ENCODE measurements at regions not wholly inside any gene's neighbourhood (a gene's known extent, or its start where the extent isn't known, plus 50 kb on each side); places are given as distances from the start of the nearest gene placed in this dataset.

- TF ChIP-seq, protein P1, sequence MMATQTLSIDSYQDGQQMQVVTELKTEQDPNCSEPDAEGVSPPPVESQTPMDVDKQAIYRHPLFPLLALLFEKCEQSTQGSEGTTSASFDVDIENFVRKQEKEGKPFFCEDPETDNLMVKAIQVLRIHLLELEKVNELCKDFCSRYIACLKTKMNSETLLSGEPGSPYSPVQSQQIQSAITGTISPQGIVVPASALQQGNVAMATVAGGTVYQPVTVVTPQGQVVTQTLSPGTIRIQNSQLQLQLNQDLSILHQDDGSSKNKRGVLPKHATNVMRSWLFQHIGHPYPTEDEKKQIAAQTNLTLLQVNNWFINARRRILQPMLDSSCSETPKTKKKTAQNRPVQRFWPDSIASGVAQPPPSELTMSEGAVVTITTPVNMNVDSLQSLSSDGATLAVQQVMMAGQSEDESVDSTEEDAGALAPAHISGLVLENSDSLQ (IDR thresholded peaks at IDR 0.05): no peak
- TF ChIP-seq ZNF592 (IDR thresholded peaks at IDR 0.05) (no peak), CBFB (IDR thresholded peaks at IDR 0.05; ENCODE audit: low read depth) (no peak), TBL1XR1 (IDR thresholded peaks at IDR 0.05; ENCODE audit: low read depth, low read length) (no peak), RFX5 (IDR thresholded peaks at IDR 0.05; ENCODE audit: low read depth, low read length) (no peak)
These were observed 458.0 kb downstream of the ZNF385D start (continued) for GRCh38 chr3:21292971-21293370.

DNA sequence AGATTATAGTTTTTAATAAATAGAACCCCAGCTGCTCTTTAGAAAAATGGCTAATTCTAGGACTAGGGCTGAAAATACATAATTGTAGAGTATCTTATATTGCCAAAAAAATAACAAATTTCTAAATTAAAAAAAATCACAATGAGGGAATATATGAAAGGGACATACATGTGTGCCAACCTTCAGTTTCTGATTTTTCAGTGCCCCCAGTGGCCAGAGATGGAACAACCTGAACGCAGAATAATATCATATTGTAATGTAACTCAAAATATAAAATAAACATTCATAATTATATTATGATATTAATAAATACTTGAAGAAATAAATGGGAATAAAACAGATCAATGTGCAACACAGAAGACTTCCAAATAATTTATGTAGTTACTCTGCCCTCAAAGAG is 460.5 kb downstream of the ZNF385D start:
- Histone ChIP-seq H3K27ac (ENCODE audit: control insufficient read depth, insufficient read depth) (no peak overlapping the region), H3K4me2 (ENCODE audit: control insufficient read depth, insufficient read depth) (no peak overlapping the region), H2AFZ (ENCODE audit: control insufficient read depth, low read depth, low read length) (no peak overlapping the region), H3K36me3 (ENCODE audit: control insufficient read depth in 2 of 2, insufficient read depth in 2 of 2, low read length in 1 of 2) (no peaks in the 10 kb centered on the region), H3K79me2 (ENCODE audit: control insufficient read depth, insufficient read depth, low read length) (no peaks in the 10 kb centered on the region), H4K20me1 (ENCODE audit: control insufficient read depth, insufficient read depth) (no peaks in the 10 kb centered on the region), H3K27me3 (replicated peaks in 1 of 2; ENCODE audit: control insufficient read depth in 2 of 2, insufficient read depth in 2 of 2, low read length in 1 of 2) (no peaks in the 10 kb centered on the region), H3K4me3 (no peak overlapping the region), H3K4me1 (ENCODE audit: control insufficient read depth, insufficient read depth, low read length) (no peaks in the 10 kb centered on the region), H3K9ac (ENCODE audit: control insufficient read depth, insufficient read depth, low read length) (no peak overlapping the region), H3K9me3 (replicated peaks; ENCODE audit: control insufficient read depth, insufficient read depth, low read length) (no peaks in the 10 kb centered on the region)
- 0% methylated on average over 1 of the region's 1 CpG for WGBS (ENCODE audit: insufficient coverage, insufficient replicate concordance, low lambda C conversion rate, missing lambda C conversion rate)
- ATAC-seq: peak; percentile 58; the same call in 1 of the 3 replicates
- no TSS peak for BruUV-seq (replicated peaks)
- intact Hi-C loops (cut with micrococcal nuclease; ENCODE audit: unreplicated experiment) (no loop called here), in situ Hi-C loops (cut with MboI) (no loop called here)
- SMC1A ChIA-PET (ENCODE audit: uncharacterized antibody, unreplicated experiment): interaction anchor here (0.7 to 1.4 kb wide), 9 partner anchors 9 to 193 kb away, joined by 3 to 5 read pairs (median 3); no protein-coding TSS in a partner anchor
- RAD21 ChIA-PET (ENCODE audit: unreplicated experiment): interaction anchor here (2.4 kb wide), 1 partner anchor 194 kb away, joined by 6 read pairs; no protein-coding TSS in a partner anchor
- no peak for DNase-seq (ENCODE audit: low read depth, low spot score)
- CTCF ChIA-PET: interaction anchor here (0.6 to 1.8 kb wide), 9 partner anchors 11 to 193 kb away, joined by 3 to 7 read pairs (median 3); no protein-coding TSS in a partner anchor
- FAIRE-seq: no peak
- TF ChIP-seq RAD21 (IDR thresholded peaks at IDR 0.05; ENCODE audit: insufficient read depth, low read depth, low read length) (peak; percentile 10; the same call in 1 of the 2 replicates), EED (IDR thresholded peaks at IDR 0.05; ENCODE audit: low read depth) (no peak)
- TF ChIP-seq, protein P2, sequence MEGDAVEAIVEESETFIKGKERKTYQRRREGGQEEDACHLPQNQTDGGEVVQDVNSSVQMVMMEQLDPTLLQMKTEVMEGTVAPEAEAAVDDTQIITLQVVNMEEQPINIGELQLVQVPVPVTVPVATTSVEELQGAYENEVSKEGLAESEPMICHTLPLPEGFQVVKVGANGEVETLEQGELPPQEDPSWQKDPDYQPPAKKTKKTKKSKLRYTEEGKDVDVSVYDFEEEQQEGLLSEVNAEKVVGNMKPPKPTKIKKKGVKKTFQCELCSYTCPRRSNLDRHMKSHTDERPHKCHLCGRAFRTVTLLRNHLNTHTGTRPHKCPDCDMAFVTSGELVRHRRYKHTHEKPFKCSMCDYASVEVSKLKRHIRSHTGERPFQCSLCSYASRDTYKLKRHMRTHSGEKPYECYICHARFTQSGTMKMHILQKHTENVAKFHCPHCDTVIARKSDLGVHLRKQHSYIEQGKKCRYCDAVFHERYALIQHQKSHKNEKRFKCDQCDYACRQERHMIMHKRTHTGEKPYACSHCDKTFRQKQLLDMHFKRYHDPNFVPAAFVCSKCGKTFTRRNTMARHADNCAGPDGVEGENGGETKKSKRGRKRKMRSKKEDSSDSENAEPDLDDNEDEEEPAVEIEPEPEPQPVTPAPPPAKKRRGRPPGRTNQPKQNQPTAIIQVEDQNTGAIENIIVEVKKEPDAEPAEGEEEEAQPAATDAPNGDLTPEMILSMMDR (IDR thresholded peaks at IDR 0.05 in 2 of 3, conservative IDR thresholded peaks at IDR 0.05 in 1 of 3; ENCODE audit: control insufficient read depth in 2 of 3, extremely low read depth in 1 of 3, insufficient read depth in 1 of 3, low read depth in 3 of 3, low read length in 3 of 3): peak; percentile 16 to 51 (median 37); a peak in 4 of 6 replicates
- POLR2A ChIA-PET: no interaction called here
